IPS-11a (cell line): ENCODE measurements at regions not wholly inside any gene's neighbourhood (a gene's known extent, or its start where the extent isn't known, plus 50 kb on each side); places are given as distances from the start of the nearest gene placed in this dataset.

Source experiments
- H3K4me3 ChIP-seq: one replicate; pipeline ENCODE4 v1.5.1; 2013; ENCODE audit warnings: low read depth, low read length, control low read depth

DNA sequence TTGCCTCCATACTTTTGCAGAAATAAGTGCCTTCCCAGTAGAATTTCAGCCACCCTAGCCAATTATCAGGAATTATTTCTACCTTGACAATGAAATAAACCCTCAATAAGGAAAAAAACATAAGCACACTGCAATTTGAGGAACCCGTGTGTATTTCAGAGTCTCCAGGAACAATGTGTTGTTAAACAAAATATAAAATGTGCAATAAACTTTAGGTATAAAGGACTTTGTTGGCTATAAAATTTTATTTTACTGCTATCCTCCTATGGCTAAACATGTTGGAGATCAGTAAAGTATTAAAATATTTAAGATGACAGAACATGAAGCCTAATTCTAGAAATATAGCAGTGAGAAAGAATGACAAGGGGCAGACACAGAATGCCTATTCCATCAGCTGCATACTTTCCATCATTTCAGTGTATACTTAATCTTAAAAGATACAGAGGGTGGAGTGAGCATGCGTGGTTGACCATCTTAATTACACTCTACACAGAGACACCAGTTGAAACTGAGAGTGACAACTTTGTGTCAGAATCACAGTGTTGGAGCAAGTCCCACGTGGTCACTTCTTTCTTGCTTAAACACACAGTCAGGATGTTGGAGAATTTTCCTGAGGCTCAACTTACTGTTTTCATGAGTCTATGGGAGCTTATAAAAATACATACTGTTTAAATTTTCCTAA is 79.0 kb upstream of the SUCLG2 start:
- H3K4me3 ChIP-seq, result no peak overlapping the region

DNA sequence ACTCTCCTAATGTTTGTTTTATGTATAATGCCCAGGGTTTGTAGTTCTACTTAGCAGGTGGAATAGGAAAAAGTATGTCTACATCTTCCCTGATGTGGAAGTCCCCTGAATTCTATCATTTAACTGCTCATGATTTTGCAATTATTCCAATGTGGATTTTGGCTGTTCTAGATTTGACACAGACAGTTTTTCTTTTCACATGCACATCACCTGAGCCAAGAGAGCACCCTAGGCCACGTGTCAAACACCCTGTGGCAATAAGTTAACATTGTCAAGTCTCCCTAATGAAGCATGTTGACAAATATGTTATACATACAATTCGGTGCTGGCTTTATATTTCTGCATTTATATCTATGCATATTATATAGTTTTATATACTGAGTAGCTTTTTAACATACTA is 70.0 kb upstream of the SUCLG2 start:
- H3K4me3 ChIP-seq, result no peak overlapping the region

DNA sequence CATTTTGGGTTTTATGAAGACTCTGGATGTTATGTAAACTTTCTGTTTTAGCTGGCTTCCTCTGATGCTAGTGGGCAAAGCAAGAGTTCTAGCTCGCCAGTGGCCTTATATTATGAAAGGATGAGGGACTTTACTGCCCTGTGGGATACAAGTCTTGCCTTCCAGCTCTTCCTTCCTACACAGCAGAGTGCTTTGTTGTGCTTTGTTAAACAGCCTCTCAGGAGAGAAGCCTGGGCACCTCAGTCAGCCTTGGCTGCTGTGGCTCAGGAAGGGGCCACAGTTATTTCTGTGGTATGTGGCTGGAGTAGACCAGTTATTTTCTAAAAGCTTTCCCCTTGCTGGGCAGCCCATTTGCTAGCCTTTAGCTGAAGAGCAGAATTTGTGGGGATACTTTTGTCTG is 69.5 kb upstream of the SUCLG2 start:
- H3K4me3 ChIP-seq, result no peak overlapping the region

DNA sequence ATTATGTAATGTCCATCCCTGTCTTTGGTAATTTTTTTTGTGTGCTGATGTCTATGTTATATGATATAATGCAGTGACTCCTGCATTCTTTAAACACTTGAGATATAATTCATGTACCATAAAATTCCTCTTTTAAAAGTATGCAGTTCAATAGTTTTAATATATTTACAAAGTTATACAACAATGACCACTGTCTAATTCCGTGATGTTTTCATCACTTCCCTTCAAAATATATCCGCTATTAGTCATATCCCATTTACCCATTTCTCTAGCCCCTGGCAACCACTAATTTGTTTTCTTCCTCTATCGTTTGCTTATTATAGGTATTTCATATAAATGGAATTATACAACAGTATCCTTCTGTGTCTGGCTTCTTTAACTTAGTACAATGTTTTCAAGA is 64.9 kb upstream of the SUCLG2 start:
- no peak overlapping the region for H3K4me3 ChIP-seq

DNA sequence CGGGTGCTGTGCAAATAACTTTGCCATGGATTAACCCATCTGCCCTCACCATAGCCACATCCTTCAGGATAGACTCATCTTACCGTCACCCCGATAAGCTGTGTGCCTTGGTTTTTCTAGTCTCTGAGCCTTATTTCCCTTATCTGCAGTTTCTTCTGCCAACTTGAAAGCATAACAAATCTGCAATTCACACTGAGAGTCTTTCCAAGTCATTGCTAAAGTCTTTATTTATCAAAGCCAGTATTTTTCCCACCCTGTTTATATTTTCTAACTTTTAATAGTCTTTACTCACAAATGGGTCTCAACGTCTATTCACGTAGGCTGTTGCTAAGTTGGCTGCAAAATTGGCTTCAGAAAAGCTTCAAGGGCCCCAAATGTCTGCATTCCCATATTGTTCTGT is 61.6 kb upstream of the SUCLG2 start:
- no peak overlapping the region for H3K4me3 ChIP-seq

DNA sequence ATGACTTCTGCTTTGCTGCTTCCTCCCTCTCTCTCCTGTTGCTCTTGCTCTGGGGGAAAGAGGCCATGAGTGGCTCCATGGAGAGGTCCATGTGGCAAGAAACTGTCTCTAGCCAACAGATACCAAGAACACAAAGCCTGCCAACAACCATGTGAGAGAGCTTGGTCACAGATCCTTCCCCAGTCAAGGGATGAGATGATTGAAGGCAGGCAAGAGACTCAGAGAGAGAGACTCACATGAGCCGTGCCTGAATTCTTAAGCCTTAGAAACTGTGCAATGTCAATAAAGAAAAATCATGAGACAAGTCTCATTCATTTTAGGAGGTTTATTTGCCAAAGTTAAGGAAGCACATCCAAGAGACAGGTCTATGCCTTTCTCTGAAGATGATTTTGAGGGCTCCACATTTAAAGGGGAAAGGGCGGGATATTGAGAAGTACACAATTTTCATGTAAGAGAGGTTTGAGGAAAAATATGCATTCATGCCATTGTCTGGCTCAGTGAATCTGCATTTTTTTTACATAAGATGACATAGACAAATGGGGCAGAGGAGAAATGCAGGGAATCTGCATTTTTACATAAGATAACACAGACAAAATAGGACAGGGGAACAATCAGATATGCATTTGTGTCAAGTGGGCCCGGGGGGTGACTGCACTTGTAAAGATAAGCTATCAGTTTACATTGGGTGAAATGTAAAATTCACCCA is 59.5 kb upstream of the SUCLG2 start:
- H3K4me3 ChIP-seq, result no peak overlapping the region

DNA sequence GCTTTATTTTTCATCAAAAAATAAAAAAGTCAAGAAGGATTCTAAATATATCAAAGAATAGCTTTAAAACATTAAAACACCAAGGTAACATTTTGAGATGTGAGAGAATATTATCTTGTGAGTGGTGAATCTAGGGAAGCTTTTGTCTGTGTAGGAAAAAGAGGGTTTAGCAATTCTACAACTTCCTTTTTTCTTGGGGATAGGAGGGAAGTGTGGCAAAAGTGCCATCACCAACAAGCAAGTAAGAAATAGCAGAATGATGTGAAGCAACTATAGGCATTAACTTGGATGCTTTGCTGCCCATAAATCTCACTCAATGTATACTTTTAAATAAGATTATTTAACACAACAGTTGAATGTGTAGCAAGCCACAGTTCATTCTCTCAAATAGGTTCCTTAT is 57.8 kb upstream of the SUCLG2 start:
- H3K4me3 ChIP-seq, result no peak overlapping the region

DNA sequence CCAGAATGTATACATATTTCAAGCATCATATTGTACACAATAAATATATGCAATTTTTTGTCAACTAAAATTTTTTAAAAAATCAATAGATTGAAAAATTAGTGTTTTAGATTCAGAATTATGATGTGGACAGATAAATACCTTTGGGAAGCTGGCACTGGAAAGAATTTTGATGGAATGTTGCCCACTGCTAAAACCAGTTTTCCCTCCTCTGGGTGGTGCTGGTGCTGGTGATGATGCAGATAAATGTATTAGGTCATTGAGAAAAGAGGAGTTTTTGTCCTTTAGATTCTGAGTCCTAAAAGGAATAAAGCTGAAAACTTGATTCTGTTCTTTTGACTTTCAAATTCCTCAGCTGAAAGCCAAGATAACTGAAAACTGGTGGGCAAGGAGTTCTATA is 56.0 kb upstream of the SUCLG2 start:
- no peak overlapping the region for H3K4me3 ChIP-seq

DNA sequence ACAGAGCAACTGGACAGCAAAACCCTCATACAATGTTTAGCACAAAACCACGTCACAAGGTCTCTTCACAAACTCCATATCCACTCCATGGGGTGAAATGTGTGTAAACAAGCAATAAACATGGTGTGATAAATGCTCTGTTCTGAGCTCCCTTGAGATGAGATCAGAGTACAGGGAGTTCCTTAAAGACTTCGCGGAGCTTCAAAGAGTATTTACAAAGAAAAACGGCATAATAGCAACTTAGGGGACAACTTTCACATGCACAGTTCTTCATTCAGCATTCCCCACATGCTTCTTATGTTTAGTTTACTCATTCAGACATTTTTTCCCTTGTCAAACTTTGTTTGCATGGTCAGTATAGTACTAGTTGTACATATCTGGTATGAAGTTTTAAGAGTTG is 52.5 kb upstream of the SUCLG2 start:
- no peak overlapping the region for H3K4me3 ChIP-seq

DNA sequence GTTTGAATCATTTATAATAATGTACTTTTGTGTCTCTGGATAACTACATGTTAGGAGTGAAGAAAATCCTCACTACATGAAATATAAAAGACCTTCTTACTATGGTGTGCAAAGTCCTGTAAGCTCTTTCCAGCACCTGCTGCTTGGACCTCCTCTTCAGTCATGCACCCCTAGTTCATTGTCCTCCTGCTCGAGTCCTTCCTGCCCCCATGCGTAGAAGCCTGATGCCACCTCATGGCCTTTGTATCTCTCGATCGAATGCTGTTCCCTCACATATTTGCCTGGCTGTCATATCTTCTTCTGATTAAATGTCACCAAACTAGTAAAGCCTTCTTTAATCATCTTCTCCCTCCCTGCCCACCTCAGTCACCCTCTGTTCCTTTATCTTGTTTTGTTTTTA is 49.9 kb upstream of the SUCLG2 start:
- H3K4me3 ChIP-seq, result no peak overlapping the region
